Kidney capillary endothelial cell (primary cell): ENCODE measurements at regions not wholly inside any gene's neighbourhood (a gene's known extent, or its start where the extent isn't known, plus 50 kb on each side); places are given as distances from the start of the nearest gene placed in this dataset.

Source experiments
- DNase-seq: peaks from one replicate; pipeline ENCODE4 v3.0.0-alpha.2; 2018; ENCODE audit warnings: low spot score

DNA sequence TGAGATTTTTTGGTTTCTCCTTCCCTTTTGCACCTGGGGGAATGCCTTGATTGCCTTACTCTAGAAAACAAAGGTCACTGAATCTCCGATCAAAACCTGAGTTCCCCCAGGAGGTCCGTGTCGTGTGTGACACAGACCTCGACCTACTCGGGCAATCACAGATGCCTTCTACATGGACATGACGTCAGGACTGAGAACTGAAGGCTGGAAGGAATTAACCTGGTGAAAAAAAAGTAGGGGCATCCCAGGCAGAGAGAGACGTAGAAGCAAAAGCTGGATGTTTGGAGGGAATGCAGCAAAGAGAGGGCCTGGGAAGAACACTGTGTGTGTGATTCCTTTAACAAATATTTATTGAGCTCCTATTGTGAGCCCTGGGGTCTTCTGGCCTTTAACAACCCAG is 178.0 kb downstream of the PRDM2 start:
- no peak for DNase-seq

- no peak for DNase-seq
Measured at GRCh38 chr1:13878451-13878850, 178.5 kb downstream of the PRDM2 start.

- no peak for DNase-seq
Measured at GRCh38 chr1:13881385-13882088, 181.5 kb downstream of the PRDM2 start.

DNA sequence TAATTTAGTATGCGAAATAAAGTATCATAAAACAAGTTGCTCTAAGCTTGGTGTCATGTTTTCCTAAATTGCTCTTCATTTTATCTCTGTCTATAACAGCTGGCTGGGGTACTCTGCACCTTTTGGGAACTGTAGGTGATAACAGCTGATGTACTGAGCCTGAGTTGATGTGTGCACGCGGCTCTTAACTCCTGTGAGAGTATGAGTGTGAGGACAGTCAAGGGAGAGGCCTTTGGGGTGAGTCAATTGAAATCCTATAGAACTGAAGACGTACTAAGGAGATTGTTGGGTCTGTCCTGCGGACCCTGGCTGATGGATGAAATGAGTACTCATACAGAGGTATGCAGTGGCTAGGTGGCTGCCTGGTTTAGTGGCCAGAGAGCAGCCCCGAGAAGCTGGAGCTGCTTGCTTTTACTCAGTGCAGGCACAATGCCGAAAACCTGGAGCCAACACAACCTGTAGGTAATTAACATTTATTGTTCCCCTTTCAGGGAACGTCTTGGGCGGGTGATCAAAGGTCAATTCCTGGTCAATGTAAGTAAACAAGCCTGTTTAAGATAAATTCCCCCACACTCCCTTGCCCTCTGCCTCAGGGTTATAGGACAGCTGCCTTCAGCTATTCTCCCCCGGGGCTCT is 188.5 kb downstream of the PRDM2 start:
- DNase-seq, result no peak

DNA sequence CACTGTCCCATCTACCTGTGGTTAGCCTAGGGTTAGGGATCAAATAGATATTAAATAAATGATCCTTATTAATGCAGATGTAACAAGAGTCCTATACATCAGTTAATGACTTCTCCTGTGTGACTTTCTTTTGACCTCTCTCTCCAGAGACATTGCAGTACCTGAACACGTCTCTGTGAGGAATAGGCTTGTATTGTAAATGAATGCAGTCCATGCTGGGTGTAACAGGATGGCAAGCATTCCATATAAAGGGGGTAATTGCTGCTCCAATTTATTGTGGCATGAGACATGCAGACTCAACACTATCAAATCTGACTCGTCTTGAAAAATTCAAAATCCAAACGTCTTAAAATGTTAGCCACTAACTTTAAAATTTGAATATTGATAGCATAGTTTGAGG is 189.5 kb downstream of the PRDM2 start:
- no peak for DNase-seq

DNA sequence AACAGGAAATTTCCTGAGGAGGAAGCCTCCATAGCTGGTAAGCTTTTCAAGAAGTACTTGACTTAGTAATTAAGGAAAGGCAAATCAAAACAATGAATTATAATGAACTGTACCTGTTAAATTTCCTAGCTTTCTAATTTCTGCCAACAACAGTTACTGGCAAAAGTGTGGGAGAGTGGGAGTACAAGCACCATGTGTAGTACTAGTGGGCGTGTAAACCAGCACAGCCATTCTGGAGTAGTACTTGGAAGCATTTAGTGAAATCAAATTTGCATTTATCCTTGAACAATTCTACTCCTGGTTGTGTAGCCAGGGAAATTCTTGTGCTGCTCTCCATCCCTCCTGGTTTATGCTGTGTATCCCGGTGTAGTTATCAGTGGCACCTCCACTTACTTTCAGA is 190.8 kb downstream of the PRDM2 start:
- no peak for DNase-seq

- DNase-seq, result no peak
Measured at GRCh38 chr1:13892198-13892597, 192.2 kb downstream of the PRDM2 start.

DNA sequence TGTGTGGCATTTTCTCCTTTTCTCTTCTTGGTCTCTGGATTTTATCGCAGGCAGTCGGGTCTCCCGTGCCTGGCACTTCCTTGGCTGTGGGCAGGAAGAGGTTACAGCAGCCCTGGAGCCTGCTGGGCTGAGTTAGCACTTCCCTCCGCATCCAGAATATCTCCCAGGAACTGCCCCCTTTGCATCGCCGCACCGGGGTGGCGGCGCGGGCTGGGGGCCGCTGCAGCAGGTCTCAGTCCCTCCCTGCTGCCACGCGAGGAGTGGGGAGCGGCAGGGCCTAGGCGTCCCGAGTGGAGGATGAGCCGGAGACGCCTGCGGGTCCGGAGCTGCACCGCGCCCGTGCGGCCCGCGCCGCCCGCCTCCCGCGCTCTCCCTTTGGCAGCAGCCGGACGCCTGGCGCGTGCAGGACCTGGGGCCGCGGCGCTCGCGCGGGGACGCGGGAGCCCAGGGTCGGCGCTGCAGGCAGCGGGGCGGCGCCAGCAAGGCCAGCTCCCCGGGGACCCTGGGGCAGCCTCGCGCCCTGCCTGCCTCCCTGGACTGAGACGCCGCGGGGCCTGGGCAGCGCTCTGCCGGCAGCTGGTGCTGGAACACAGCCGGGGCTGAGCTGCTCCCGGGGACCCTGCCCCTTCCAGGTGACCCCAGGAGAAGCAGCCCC is 192.8 kb downstream of the PRDM2 start:
- DNase-seq, result no peak

DNA sequence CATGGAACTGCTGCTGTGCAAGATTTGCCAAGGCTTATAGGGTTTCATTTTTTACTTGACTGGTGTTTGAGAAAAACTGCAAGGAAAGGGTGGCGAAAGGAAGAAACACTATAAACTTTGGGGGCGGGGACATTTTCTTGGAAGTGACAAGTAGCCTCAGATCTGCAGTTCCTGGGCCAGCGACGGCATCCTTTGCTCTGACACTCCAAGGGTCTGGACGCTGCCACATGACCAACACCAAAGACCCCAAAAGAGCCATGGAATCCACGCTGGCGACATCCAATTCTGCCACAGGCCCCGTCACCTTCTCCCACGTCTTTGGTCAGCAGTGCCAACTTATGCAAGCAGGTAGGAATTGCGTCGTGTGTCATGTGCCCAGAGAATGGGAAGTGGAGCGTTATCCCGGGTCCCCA is 193.4 kb downstream of the PRDM2 start:
- DNase-seq, result no peak

DNA sequence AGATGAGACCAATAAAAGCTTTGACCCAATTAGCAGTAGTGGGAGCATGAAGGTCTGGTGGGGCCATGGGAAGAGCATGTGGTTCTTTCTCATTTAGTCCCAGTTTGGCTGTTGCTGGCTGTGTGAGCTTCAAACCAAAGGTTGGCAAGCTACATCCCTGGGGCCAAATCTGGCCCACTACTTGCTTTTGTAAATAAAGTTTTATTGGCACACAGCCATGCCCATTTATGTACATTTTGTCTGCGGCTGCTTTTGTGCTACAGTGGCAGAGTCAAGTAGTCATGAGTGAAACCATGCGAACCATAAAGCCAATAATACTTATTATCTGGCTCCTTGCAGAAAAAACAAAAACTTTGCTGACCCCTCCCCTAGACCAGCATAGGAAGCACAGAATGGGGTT is 196.9 kb downstream of the PRDM2 start:
- no peak for DNase-seq

GRCh38 chr1:13898406-13898805 is 198.4 kb downstream of the PRDM2 start:
- DNase-seq, result no peak

DNA sequence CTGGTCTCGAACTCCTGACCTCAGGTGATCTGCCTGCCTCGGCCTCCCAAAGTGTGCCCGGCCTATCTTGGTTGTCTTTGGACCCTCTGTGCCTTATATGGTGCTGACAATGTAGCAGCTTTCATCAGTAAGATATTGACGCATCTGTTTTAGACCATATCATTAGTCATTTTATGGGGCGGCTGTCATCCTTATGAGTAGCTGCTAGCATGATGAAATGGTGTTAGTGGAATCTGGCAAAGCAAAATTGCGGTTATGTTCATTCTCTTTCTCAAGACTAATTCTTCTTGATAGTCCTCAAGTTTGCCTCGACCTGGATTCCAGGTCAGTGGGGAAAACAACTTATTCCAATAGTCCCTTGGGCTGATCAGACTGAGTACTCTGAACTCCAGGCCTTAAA is 199.9 kb downstream of the PRDM2 start:
- DNase-seq, result no peak

DNA sequence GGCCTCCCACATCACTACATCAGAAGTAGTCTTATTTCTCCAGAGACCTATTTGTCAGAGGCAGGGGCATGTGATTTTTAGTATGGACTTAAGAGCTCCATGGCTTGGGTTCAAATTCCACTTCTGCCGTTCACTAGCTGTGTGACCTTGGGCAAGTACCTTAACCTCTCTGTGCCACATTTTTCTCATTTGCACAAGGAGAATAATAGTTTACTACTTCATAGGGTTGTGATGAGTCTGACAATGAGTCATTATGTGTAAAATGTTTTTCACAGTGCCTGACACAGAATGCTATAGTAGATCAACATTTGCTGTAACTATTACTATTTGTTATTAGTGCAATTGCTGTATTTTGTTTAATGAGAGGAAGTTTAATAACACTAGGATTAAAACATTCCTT is 200.6 kb downstream of the PRDM2 start:
- DNase-seq, result no peak

DNA sequence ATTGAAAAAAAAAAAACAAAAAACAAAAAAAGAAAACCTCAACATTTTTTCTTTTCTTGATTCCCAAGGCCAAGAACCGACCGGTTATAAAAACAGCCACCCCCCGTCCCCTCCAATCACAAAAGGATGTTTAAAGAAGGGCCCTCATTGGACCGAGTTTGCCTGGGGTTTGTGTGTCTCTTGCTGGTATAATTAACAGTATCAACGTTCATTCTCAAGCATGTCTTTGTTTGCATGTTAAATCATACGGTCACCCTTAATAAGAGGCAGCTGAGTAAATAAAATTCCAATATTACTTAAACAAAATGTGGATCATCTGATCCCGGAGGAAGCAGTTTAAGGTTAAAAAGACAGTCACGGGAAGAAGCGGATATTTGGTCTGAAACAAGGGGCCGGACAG is 201.1 kb downstream of the PRDM2 start:
- no peak for DNase-seq

DNA sequence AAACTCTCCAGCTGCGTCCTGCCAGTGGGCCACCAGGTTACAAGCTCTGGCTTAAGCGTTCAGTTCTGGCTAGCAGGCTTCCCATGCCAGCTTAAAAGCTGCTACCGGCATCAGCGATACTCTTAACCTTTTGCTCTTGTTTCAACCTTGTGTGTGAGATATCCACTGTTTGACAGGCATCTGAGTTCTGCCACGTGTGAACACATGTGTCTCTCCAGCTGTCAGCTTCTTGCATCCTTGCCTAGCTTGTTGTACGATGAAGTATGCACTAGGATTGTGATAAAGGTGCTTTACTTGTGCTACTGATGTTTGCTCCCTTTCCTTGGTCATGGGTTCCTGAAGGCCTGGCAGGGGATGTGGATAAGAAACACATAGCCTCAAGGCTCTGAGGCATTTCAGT is 201.6 kb downstream of the PRDM2 start:
- DNase-seq, result no peak

GRCh38 chr1:13908128-13908527 is 208.1 kb downstream of the PRDM2 start:
- no peak for DNase-seq

GRCh38 chr1:13911697-13912619 is 212.0 kb downstream of the PRDM2 start:
- no peak for DNase-seq

- DNase-seq, result no peak
Measured at GRCh38 chr1:13913396-13913795, 213.4 kb downstream of the PRDM2 start.

DNA sequence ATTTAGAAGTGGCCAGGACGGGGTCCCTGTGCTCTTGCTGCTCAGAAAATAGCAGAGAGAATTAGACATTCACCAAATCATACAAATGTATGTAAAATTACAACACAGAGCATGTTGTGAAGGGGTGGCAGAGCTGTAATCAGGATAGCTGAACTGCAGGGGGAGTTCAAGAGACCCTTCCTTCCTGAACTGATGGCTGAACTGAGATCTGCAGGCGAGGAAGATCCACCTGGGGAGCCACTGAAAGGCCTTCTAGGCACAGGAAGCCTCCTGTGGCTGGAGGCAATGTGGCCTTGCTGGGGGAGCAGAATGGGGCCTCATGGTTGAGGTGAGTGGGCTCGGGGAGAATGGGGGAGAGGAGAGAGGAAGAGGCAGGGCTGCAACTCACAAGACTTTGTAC is 216.5 kb downstream of the PRDM2 start:
- no peak for DNase-seq

GRCh38 chr1:13917607-13918006 is 217.6 kb downstream of the PRDM2 start:
- DNase-seq, result no peak

DNA sequence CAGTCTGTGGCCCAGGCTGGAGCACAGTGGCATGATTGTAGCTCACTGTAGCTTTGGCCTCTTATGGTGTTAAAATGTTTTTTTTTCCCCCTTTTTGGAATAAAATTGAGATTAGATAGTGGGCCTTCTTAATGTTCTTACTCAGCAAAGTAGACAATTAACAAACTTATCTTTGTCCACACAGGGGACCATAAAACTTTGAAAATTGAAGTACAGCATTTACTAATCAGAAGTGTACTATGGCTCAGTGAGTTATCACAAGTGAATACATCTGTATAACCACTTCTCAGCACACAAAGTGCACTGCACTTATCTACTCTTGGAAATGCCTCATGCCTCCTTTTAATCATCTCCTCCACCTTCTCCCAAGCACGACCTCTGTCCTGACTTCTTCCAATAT is 218.9 kb downstream of the PRDM2 start:
- no peak for DNase-seq

GRCh38 chr1:13921190-13921589 is 221.2 kb downstream of the PRDM2 start:
- no peak for DNase-seq
